KOPT-K1 (cell line): ENCODE measurements at regions not wholly inside any gene's neighbourhood (a gene's known extent, or its start where the extent isn't known, plus 50 kb on each side); places are given as distances from the start of the nearest gene placed in this dataset.
"Not testable (repeated sequence)": the region's sequence is repeated elsewhere in the genome, so short reads cannot be mapped to it uniquely, and the experiment has no call there.

ENCODE experiments used
- H3K27ac ChIP-seq: fragments of 200-600 bp; sonication (generic); 2 replicates; pipeline ENCODE4 v1.5.1; 2016; ENCODE audit warnings: antibody characterized with exemption, mild to moderate bottlenecking, low read depth, low read length; ENCODE audit not compliant: poor library complexity, severe bottlenecking
- H3K36me3 ChIP-seq: fragments of 200-600 bp; sonication (generic); 2 replicates; pipeline ENCODE4 v1.5.1; 2017; ENCODE audit warnings: antibody characterized with exemption, mild to moderate bottlenecking, low read length, moderate library complexity; ENCODE audit not compliant: insufficient read depth
- H3K9me3 ChIP-seq: fragments of 200-600 bp; sonication (generic); 2 replicates; pipeline ENCODE4 v1.5.1; 2017; ENCODE audit warnings: antibody characterized with exemption, low read length, mild to moderate bottlenecking; ENCODE audit not compliant: insufficient read depth, poor library complexity, severe bottlenecking

GRCh38 chr9:74140141-74140540, 357.0 kb upstream of the RORB start:
- Histone ChIP-seq H3K9me3 (peaks cover 8% of the 10 kb centered on the region), H3K36me3 (no peaks in the 10 kb centered on the region), H3K27ac (no peak overlapping the region)

GRCh38 chr9:74147906-74148305, 349.2 kb upstream of the RORB start:
- H3K27ac ChIP-seq: no peak overlapping the region
- peaks cover 10% of the 10 kb centered on the region for H3K9me3 ChIP-seq
- no peaks in the 10 kb centered on the region for H3K36me3 ChIP-seq

GRCh38 chr9:74172874-74173273, 324.3 kb upstream of the RORB start:
- H3K36me3 ChIP-seq: no peaks in the 10 kb centered on the region

GRCh38 chr9:74173284-74173683, 323.9 kb upstream of the RORB start:
- Histone ChIP-seq H3K36me3 (no peaks in the 10 kb centered on the region), H3K9me3 (no peaks in the 10 kb centered on the region), H3K27ac (no peak overlapping the region)

More at GRCh38 chr9:74172874-74173273, 324.3 kb upstream of the RORB start:
- no peak overlapping the region for H3K27ac ChIP-seq
- no peaks in the 10 kb centered on the region for H3K9me3 ChIP-seq

GRCh38 chr9:74197771-74198170, 299.4 kb upstream of the RORB start:
- H3K9me3 ChIP-seq, H3K27ac ChIP-seq, H3K36me3 ChIP-seq: not testable (repeated sequence)

GRCh38 chr9:74205056-74205455, 292.1 kb upstream of the RORB start:
- H3K36me3 ChIP-seq: no peaks in the 10 kb centered on the region

GRCh38 chr9:74218385-74219063, 278.6 kb upstream of the RORB start:
- Histone ChIP-seq H3K36me3 (no peaks in the 10 kb centered on the region), H3K27ac (no peak overlapping the region), H3K9me3 (no peaks in the 10 kb centered on the region)

More at GRCh38 chr9:74205056-74205455, 292.1 kb upstream of the RORB start:
- Histone ChIP-seq H3K27ac (no peak overlapping the region), H3K9me3 (no peaks in the 10 kb centered on the region)

- H3K36me3 ChIP-seq: no peaks in the 10 kb centered on the region
- H3K9me3 ChIP-seq: no peaks in the 10 kb centered on the region
- no peak overlapping the region for H3K27ac ChIP-seq
These were observed 276.8 kb upstream of the RORB start for GRCh38 chr9:74220327-74220726.

- no peak overlapping the region for H3K27ac ChIP-seq
- no peaks in the 10 kb centered on the region for H3K36me3 ChIP-seq
- H3K9me3 ChIP-seq: peaks cover 42% of the 10 kb centered on the region
These were observed 260.3 kb upstream of the RORB start for GRCh38 chr9:74236857-74237256.

- Histone ChIP-seq H3K9me3 (peaks cover 76% of the 10 kb centered on the region), H3K36me3 (peaks cover 11% of the 10 kb centered on the region), H3K27ac (peak overlapping the region; percentile 80)
These were observed 251.2 kb upstream of the RORB start for GRCh38 chr9:74245866-74246497.

GRCh38 chr9:74255489-74255984, 241.6 kb upstream of the RORB start:
- Histone ChIP-seq H3K9me3 (peaks cover 7% of the 10 kb centered on the region), H3K27ac (no peak overlapping the region), H3K36me3 (no peaks in the 10 kb centered on the region)

- Histone ChIP-seq H3K9me3 (peaks cover 14% of the 10 kb centered on the region), H3K36me3 (no peaks in the 10 kb centered on the region), H3K27ac (peak overlapping the region; percentile 60)
These were observed 221.1 kb upstream of the RORB start for GRCh38 chr9:74275872-74276508.

GRCh38 chr9:74277532-74277931, 219.6 kb upstream of the RORB start:
- Histone ChIP-seq H3K36me3 (no peaks in the 10 kb centered on the region), H3K27ac (peak overlapping the region; percentile 60), H3K9me3 (peaks cover 14% of the 10 kb centered on the region)

GRCh38 chr9:74281674-74282073, 215.5 kb upstream of the RORB start:
- H3K9me3 ChIP-seq: no peaks in the 10 kb centered on the region
- no peaks in the 10 kb centered on the region for H3K36me3 ChIP-seq
- peak overlapping the region; percentile 94 for H3K27ac ChIP-seq

GRCh38 chr9:74282526-74283253, 214.4 kb upstream of the RORB start:
- Histone ChIP-seq H3K27ac (peak overlapping the region; percentile 94), H3K9me3 (no peaks in the 10 kb centered on the region), H3K36me3 (no peaks in the 10 kb centered on the region)
